ENCODE measurements at regions not wholly inside any gene's neighbourhood (a gene's known extent, or its start where the extent isn't known, plus 50 kb on each side); places are given as distances from the start of the nearest gene placed in this dataset.

GRCh38 chr11:39745401-39745800 is 1714.1 kb downstream of the LRRC4C start:
- TF ChIP-seq ATF2 (IDR thresholded peaks at IDR 0.05; ENCODE audit: low read length): no peak
- TF ChIP-seq CTCF (IDR thresholded peaks at IDR 0.05 in 2 of 3, conservative IDR thresholded peaks at IDR 0.05 in 1 of 3; ENCODE audit: control insufficient read depth in 2 of 3, extremely low read depth in 1 of 3, insufficient read depth in 1 of 3, low read depth in 3 of 3, low read length in 3 of 3): no peak
- no peak for TF ChIP-seq EZH2 (IDR thresholded peaks at IDR 0.05; ENCODE audit: borderline replicate concordance, control insufficient read depth, low read depth, low read length)
- no peak for TF ChIP-seq MXI1 (IDR thresholded peaks at IDR 0.05; ENCODE audit: low read depth, low read length)
